Epithelial cell of esophagus (primary cell): ENCODE measurements at regions not wholly inside any gene's neighbourhood (a gene's known extent, or its start where the extent isn't known, plus 50 kb on each side); places are given as distances from the start of the nearest gene placed in this dataset.

ENCODE experiments used
- DNase-seq: peaks from one replicate; pipeline ENCODE4 v3.0.0; 2010; ENCODE audit warnings: low read depth
- H3K4me3 ChIP-seq: 2 replicates; pipeline ENCODE4 v1.5.1; 2011; ENCODE audit warnings: mild to moderate bottlenecking, low read length, control low read depth
- TF ChIP-seq, protein P1 (sequence below): IDR thresholded peaks from 2 replicates; pipeline ENCODE4 v1.5.1; 2011; ENCODE audit warnings: low read depth, mild to moderate bottlenecking, low read length, control low read depth, inconsistent platforms; ENCODE audit not compliant: insufficient read depth; ENCODE audit errors: missing control alignments

DNA sequence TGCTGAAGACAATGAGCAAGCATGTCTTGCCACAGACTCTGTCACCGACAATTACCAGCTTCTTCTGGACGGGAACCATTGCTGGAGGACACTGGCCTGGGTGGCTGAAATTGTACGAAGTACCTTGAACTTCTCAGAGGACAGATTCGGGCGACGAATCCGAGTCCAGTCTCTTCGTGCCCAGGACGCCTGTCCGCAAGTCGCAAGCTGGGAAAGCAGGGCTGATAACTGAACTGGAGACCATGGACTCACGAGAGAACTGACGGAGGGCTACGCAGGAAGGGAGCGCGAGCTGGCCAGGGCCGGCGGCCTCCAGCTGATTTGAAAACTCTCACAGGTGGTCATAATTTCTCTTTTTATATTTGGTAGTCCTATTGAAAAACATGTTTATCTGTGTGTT, 1229.5 kb upstream of the MAP3K7 start:
- no peak overlapping the region for H3K4me3 ChIP-seq
- no peak for DNase-seq
- TF ChIP-seq, protein P1, sequence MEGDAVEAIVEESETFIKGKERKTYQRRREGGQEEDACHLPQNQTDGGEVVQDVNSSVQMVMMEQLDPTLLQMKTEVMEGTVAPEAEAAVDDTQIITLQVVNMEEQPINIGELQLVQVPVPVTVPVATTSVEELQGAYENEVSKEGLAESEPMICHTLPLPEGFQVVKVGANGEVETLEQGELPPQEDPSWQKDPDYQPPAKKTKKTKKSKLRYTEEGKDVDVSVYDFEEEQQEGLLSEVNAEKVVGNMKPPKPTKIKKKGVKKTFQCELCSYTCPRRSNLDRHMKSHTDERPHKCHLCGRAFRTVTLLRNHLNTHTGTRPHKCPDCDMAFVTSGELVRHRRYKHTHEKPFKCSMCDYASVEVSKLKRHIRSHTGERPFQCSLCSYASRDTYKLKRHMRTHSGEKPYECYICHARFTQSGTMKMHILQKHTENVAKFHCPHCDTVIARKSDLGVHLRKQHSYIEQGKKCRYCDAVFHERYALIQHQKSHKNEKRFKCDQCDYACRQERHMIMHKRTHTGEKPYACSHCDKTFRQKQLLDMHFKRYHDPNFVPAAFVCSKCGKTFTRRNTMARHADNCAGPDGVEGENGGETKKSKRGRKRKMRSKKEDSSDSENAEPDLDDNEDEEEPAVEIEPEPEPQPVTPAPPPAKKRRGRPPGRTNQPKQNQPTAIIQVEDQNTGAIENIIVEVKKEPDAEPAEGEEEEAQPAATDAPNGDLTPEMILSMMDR, result no peak

DNA sequence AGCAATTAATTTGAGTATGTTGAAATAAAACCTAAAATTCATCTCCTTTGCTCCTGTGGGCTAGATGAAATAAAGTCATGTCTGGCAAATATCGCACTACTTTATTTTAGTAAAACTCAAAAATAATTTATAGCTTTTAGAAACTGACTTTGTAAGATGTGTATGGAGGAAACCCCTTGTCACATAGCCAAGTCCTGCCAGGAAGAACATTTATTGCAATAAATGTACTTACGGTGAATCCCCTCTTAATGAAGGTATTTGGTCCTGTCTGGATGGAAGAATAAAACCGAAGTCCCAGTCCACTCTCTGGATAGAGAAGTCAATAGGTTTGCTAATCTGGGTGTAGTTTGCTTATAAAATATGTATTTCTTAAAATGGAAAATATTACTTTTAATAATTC, 1226.8 kb upstream of the MAP3K7 start:
- no peak overlapping the region for H3K4me3 ChIP-seq
- TF ChIP-seq, protein P1, result no peak
- no peak for DNase-seq

DNA sequence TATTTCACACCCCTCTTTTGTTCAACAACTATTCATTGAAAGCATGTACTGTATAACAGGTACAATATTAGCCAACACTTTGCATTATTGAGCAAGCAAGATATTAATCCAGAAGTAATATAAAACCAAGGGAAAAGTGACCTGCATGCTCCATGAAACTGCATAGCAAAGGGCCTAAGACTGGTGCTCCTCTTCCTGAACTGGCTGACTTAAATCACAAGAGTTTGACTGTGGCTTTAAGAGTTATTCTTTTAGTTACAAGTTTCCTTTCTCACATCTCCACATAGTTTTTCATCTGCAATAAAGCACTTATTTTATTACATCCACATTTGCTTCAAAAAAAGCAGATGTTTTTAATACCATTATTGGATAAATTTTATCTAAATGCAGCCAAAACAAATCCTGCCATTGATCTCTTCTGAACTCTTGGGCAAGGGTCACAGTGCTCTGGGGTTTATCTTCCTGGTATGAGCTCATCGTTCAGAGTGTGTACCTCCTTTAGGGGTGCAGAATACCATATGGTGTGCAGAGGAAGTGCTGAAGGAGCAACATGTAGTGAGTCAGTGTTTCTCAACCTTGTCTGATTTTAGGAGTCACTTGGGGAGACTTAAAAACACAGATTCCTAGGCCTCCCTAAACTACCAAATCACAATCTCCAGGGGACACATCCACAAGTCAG, 1225.9 kb upstream of the MAP3K7 start:
- no peak overlapping the region for H3K4me3 ChIP-seq
- peak; percentile 59 for DNase-seq
- TF ChIP-seq, protein P1, result no peak

DNA sequence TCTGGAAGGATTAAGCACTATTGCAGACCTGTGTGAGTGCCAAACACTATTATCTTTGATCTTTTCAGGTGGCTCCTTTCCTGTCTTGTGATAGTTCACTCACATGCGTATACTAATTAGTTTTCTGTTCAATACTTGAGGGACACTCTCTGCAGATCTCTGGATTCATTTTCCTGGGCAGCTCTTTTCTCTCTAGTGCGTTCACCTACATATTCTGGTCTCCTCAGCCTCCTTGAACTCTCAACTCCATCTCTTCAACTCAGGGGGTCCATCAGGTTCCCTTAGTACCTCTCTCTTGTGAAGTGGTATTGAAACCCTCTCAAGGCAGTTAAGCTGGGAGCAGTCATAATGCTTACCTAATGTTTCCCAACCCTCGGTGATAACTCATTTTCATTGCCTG, 1218.1 kb upstream of the MAP3K7 start:
- H3K4me3 ChIP-seq, result no peak overlapping the region
- TF ChIP-seq, protein P1, result no peak
- DNase-seq, result no peak

DNA sequence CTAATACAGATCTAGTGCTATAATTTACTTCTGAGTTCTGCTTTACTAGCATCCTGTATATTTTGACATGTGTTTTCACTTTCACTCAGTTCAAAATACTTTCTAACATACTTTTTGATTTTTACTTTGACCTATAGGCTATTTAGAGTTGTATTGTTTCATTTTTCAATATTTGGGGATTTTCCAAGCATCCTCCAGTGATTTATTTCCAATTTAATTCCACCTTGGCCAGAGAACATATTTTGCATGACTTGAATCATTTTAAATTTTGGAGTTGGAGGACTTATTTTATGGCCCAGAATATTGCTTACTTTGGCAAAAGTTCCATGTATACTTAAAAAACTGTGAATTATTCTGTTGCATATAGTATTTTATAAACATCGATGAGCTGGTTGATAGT, 1215.6 kb upstream of the MAP3K7 start:
- DNase-seq, result no peak
- H3K4me3 ChIP-seq, result no peak overlapping the region
- TF ChIP-seq, protein P1, result no peak

DNA sequence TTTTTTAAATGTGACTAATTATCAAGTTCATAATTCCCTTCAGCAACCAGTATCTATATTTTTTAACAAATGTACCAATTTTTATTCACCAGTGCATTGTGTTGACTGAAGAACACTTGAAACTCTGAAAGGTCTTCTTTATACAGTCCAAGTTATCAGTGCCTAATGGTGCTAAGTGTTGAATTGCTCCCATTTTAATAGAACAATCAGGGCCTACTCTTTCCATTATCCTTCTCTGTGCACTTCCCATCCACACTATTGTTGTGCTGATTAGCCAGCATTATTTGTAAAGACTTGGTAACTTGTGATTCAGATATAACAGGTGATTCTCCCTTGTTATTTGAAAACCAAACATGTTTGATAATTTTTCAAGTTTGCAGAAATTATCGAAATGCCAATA, 1209.7 kb upstream of the MAP3K7 start:
- TF ChIP-seq, protein P1, result no peak
- H3K4me3 ChIP-seq, result no peak overlapping the region
- no peak for DNase-seq

DNA sequence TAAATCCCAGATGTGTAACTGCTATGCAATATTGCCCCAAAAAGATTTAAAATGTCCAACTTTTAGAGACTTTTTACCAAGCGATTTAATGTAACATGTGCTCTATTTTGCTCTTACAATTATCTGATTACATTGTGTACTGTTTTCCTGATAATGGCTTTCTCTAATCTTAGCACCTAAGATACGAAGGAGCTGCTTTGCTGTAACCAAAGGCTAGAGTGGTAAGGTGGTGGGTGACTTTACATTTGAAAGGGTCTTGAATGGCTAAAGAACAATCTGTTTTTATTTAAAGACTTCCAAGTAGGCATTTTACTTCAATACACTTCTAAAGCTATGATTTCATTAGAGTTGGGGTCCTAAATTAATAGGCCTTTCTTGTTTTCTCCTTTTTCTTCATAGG, 1201.6 kb upstream of the MAP3K7 start:
- TF ChIP-seq, protein P1, result no peak
- no peak overlapping the region for H3K4me3 ChIP-seq
- no peak for DNase-seq
